Medulla oblongata (tissue), 1 donor: ENCODE measurements at regions not wholly inside any gene's neighbourhood (a gene's known extent, or its start where the extent isn't known, plus 50 kb on each side); places are given as distances from the start of the nearest gene placed in this dataset.

Source experiments
- DNase-seq: peaks from one replicate; pipeline ENCODE4 v3.0.0-alpha.2; 2015; ENCODE audit errors: extremely low spot score

DNA sequence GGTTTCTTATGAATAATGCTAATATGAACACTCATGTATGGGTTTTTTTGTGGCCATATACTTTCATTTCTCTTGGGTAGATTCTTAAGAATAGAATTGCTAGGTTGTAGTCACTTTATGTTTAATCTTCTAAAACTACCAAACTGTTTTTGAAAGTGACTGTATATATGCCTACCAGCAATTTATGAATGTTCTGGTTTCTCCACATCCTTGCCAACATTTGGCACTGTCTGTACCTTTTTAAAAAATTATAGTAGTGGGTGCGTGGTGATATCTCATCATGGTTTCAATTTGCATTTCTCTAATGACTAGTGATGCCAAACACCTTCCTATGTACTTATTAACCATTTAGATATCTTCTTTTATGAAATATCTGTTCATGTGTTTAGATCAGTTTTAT is 110.6 kb upstream of the RIOK3 start:
- DNase-seq, result no peak

DNA sequence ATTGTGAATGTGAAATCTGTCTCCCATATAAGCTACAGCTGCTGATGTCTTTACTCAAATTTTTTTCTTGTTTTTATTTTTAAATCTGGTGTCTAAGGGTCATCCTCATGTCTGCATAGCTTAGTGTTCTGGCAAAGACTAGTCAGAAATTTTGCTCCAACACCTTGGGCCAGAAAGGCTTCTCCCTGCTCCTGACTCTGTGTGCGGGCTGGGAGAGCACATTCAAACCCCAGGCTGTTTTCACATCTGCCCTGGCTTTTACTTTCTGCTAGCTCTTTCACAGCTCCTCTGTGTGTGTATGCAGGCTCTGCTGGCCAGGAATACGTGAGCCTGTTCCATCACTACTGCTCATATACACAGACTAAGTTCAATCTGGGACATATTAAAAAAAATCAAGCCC is 102.9 kb upstream of the RIOK3 start:
- DNase-seq, result no peak

DNA sequence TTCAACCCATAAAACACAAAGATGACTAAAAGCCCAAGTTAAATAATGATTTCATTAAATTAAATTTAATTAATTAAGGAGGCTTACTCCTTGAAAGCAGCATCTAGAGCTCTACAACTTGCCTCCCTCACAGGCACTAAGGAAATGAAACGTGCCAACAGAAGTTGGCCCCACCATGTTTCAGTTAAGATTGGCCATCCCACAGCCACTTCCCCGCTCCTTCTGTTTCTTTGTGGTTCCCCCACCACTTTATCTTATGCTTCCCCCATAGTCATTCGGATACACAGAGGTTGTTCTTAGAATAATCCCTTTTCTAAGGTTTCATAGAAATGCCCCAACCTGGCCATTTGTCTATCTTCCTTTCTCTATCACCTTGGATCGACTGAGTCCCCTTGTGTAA is 101.6 kb upstream of the RIOK3 start:
- no peak for DNase-seq

GRCh38 chr18:23352042-23352441 is 101.0 kb upstream of the RIOK3 start:
- DNase-seq, result no peak

DNA sequence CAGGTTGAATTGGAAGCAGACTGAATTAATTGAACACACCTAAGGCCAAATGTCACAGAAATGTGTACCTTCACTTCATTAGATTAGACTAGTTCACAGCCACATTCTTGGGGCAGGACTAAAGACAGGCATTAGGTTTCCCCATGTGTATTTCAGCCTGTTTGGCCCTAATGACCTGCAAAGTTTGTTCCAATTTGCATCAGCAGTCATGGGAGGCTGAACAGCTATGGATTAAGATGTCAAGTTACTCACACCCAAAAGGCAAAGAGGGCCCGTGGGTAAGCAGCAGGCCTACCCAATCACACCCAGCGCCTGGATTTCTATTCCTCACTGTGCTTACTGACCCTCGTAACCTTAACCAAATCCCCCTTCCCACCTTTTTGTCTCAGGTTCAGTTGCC is 99.6 kb upstream of the RIOK3 start:
- no peak for DNase-seq

- no peak for DNase-seq
Observed at GRCh38 chr18:23354625-23355024, 98.5 kb upstream of the RIOK3 start.

DNA sequence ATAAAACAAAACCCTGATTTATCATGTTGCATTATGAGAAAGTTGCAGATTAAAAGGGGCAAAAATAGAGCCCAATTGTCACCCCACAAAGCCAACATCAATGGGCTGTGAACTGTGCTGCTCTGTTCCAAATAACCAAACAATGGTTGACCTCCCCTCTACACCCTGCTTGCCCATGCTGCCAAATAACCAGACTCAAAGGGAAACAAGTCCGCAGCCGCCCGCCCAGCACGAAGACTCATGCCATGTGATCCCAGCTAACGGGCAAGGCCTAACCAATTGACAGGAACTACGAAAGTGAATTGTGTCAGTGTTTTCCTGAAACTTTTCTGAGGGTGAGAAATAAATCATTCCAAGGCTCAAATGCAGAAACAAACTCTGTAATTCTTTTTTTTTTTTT is 97.9 kb upstream of the RIOK3 start:
- DNase-seq, result peak; percentile 32

GRCh38 chr18:23356424-23356823 is 96.7 kb upstream of the RIOK3 start:
- DNase-seq, result no peak

DNA sequence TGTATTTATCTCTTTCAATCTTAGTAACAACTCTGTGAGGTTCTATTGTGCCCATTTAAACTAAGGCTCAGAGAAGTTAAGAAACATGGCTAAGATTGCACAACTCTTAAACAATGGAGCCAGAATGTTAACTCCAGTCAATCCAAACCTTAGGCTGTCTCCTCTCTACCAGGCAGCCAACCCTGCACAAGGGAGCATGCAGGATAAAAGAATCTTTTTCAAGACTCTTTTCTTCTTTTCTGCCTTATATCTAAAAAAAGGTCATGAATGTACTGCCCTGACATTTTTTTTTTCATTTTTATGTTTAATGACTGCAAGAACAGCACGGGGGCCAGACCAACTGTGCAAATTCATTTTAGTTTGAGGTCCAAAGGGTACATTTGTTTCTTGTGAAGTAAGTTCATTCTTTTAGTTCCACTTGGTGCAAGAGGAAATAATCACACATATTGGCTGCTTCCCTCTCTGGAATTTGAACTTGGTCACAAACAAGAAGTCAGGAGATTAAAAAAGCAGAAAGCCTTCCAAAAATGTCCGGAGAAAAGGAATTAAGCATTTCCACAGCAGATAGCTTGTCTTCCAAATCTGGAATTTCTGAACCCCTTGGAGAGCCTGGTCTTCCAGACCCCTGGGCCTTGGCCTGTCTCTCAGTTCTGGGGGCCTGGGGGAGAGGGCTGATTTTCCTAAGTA is 96.0 kb upstream of the RIOK3 start:
- peak; percentile 23 for DNase-seq

GRCh38 chr18:23357996-23358594 is 95.0 kb upstream of the RIOK3 start:
- peak; percentile 66 for DNase-seq

DNA sequence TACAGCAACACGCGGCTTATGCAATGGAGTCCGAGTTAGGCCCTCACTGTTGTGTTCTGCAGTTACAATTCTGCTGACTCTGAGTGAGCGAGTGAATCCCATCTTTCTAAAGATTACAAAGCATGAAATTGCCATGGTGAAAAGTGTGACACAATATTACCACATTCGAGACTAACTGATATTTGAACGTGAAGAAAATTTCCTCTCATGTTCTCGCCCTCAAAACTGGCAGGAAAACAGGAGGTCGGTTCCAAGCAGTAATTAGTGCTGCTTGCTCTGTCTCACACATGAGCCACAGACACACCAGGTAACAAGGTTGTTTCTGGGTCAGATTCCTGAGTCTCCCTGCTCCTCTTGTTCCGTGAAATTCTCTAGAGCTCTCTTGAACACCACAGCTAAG is 93.7 kb upstream of the RIOK3 start:
- no peak for DNase-seq

- DNase-seq, result no peak
Observed at GRCh38 chr18:23363865-23364570, 89.1 kb upstream of the RIOK3 start.

- DNase-seq, result no peak
Observed at GRCh38 chr18:23365602-23366001, 87.5 kb upstream of the RIOK3 start.

DNA sequence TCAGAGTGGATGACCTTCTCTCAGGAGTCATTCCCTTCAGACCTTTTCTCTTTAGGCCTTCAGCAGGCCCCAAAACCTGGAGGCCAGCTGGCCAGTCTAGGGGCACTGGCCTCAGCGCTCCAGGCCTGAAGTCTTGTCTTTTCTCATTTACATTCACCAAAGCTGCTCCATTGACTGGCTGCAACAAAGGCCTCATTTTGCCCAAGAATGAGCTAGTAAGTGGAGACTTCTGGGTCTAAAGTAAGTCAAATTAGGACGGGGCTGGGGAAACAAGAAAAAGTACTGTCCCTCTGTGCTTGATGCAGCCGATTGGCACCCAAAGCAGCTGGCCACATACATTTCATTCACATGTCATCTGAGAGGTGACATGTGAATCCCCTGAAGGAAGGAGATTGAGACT is 83.8 kb upstream of the RIOK3 start:
- DNase-seq, result peak; percentile 72

DNA sequence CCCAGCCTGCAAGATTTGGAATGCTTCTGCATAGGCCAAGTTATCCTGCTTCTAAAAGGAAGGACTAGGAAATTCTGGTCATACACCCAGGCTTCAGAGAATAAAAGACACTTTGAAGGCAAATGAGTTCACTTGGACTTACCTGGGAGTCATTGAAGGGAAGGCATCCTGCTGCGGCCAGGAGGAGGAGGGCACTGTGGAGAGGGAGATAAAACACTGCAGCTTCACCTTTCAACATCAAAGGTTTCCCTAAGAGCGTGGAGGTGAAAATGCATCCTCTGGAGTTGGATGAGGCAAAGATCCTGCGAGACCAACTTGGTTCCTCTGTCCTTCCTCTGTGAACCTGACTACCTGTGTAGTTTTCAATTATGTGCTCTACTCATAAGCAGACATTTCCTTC is 79.5 kb upstream of the RIOK3 start:
- no peak for DNase-seq

DNA sequence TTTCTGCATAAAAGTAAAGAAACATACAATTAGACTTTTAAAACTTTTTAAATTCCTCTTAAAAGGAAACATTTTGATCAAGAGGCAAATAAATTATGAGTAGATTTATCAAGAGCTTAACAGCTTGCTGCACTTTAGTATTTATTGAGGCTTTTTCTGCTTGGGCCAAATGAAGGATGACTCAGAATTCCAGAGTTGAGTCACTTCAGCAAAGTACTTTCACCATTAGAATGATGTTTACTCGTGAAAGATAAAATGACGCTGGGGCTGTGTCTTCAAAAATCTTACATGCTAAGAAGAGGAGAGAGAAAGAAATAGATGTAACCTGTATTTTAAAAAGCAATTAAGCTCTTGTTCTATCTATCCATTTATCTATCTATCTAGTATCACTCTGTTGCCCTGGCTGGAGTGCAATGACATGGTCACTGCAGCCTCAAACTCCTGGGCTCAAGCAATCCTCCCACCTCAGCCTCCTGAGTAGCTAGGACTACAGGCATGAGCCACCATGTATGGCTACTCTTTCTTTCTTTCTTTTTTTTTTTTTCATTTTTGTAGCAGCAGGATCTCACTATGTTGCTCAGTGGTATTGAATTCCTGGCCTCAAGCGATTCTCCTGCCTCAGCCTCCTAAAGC is 75.3 kb upstream of the RIOK3 start:
- DNase-seq, result no peak

DNA sequence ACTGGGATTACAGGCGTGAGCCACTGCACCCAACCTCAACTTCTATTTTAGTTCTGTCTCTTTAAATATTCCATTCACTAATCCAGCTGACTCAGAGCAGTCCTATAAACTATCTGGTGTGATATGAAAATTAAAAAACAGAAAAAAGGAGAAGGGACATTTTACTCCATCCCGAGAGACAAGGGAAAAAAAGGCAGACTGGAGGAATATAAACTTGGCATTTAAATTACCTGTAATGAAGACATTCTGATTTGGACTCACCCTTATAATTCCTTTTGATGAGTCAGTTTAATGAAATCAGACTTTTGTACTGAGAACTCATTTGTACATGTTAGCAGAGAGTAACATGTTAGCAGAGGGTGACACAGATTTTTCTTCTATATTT is 74.8 kb upstream of the RIOK3 start:
- no peak for DNase-seq

DNA sequence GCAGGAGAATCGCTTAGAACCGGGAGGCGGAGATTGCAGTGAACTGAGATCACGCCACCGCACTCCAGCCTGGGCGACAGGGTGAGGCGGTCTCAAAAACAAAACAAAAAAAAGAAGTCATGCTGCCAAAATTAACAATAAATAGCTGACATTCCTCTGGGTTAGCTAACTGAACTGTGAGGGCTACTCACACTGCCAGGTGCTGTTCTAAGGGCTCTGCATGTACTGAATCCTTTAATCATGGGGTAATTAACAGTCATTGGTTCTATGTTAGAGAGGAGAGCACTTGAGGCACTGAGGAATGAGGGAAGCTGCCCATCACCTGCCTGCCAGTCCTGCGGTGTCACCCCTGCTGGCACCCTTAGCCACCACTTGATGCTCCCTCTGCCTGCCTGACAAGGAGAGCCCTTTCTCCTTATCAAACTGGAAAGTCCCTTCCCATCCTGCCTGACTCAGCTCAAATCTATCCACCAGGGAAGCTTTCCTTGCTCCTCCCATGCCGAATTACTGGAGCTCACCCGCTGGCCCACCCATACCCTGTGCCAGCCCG is 73.0 kb upstream of the RIOK3 start:
- DNase-seq, result no peak

DNA sequence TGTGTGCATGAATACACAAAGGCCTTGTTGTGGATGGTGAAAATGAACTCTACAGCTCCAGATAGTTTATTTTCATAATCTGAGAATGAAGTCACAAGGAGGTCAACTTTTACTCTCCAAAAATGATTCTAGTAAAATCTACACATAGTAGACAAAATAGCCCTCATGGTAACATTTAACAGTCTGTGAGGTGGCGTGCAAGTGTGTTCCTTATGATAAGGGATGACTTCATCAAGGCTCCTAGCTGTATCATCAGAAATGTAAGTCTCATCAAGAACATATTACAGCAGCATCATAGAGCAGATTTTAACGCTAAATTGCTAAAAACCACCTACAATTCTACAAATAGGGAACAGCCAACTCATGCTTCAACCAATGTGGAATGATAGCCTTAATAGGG is 72.3 kb upstream of the RIOK3 start:
- DNase-seq, result no peak

GRCh38 chr18:23383494-23383893 is 69.6 kb upstream of the RIOK3 start:
- no peak for DNase-seq

DNA sequence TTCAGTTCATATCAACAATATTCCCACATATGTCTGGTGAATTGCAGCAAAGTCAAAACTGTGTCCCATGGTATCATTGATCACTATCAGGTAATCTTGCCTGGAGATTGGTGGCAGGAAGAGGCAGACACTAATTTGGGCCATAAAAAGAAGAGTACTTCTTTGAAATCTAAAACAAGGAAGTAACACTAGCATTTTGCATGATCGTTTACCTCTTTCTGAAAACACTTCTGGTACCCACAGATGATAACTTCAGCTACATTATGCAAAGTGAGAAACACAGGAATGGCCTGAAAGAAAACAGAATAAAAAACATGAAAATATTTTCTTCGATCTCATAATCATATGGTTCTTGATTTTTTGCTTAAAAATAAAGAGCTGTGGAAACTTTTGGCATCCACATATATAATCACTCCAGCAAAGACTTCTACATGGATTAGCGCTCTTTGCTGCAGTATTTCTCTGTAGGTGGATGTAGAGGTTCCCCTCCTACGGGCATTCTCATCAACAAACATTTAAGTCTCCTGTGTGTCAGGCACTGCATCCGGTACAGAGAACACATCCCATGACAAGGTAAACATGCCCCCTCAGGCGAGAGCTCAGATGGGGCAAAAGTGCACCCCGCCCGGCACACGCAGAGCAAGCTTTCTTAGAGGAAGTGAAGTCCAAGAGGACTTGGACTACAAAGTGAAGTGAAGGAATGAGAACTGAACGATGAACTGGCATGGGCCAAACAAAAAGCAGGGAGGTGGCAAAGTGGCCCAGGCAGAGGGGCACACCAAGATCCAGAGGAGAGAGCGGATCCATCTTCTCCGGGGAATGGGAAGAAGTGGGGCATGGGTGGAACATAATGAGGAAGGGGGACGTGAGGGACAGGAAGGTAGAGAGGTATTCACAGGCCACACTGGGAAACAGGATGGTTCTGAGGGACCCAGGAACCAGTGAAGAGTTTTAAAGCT is 68.0 kb upstream of the RIOK3 start:
- DNase-seq, result no peak
